MM.1S (cell line): ENCODE measurements at regions not wholly inside any gene's neighbourhood (a gene's known extent, or its start where the extent isn't known, plus 50 kb on each side); places are given as distances from the start of the nearest gene placed in this dataset.

Experiments used
- DNase-seq: peaks from one replicate; pipeline ENCODE4 v3.0.0-alpha.2; 2015
- H2AFZ ChIP-seq: fragments of 300-600 bp; sonication (generic); 2 replicates; pipeline ENCODE4 v1.6.0; 2016; ENCODE audit warnings: antibody characterized with exemption, low read length
- H3F3A ChIP-seq: fragments of 300-600 bp; sonication (generic); 2 replicates; pipeline ENCODE4 v1.6.1; 2016; ENCODE audit warnings: mild to moderate bottlenecking, antibody characterized with exemption, low read length, moderate library complexity, mixed read lengths; ENCODE audit not compliant: insufficient read depth
- H3K27ac ChIP-seq: fragments of 300-600 bp; sonication (generic); 2 replicates; pipeline ENCODE4 v1.5.1; 2016; ENCODE audit warnings: mild to moderate bottlenecking, low read length
- H3K27me3 ChIP-seq: fragments of 300-600 bp; sonication (generic); replicated peaks from 2 replicates; pipeline ENCODE4 v1.6.0; 2016; ENCODE audit warnings: low read length; ENCODE audit not compliant: insufficient read depth
- H3K36me3 ChIP-seq: fragments of 300-600 bp; sonication (generic); replicated peaks from 2 replicates; pipeline ENCODE4 v1.6.1; 2016; ENCODE audit warnings: mild to moderate bottlenecking, low read length, mixed read lengths; ENCODE audit not compliant: insufficient read depth
- H3K4me1 ChIP-seq: fragments of 300-600 bp; sonication (generic); 2 replicates; pipeline ENCODE4 v1.6.1; 2016; ENCODE audit warnings: low read length, mixed read lengths
- H3K4me2 ChIP-seq: fragments of 300-600 bp; sonication (generic); 2 replicates; pipeline ENCODE4 v1.6.0; 2016; ENCODE audit warnings: low read depth, low read length
- H3K4me3 ChIP-seq: fragments of 300-600 bp; sonication (generic); 2 replicates; pipeline ENCODE4 v1.5.1; 2016; ENCODE audit warnings: low read length, mixed read lengths
- H3K79me2 ChIP-seq: fragments of 300-600 bp; sonication (generic); 2 replicates; pipeline ENCODE4 v1.6.1; 2016; ENCODE audit warnings: mixed run types, low read length, mixed read lengths
- H3K9ac ChIP-seq: fragments of 300-600 bp; sonication (generic); 2 replicates; pipeline ENCODE4 v1.6.1; 2016; ENCODE audit warnings: low read length, mixed read lengths
- H3K9me2 ChIP-seq: fragments of 300-600 bp; sonication (generic); replicated peaks from 2 replicates; pipeline ENCODE4 v1.6.1; 2016; ENCODE audit warnings: mild to moderate bottlenecking, low read length, mixed read lengths; ENCODE audit not compliant: insufficient read depth
- H3K9me3 ChIP-seq: fragments of 300-600 bp; sonication (generic); replicated peaks from 2 replicates; pipeline ENCODE4 v1.6.1; 2016; ENCODE audit warnings: mild to moderate bottlenecking, low read length, mixed read lengths; ENCODE audit not compliant: insufficient read depth
- H4K20me1 ChIP-seq: fragments of 300-600 bp; sonication (generic); 2 replicates; pipeline ENCODE4 v1.6.1; 2016; ENCODE audit warnings: mild to moderate bottlenecking, low read length, moderate library complexity, mixed read lengths; ENCODE audit not compliant: insufficient read depth
- CTCF ChIP-seq: fragments of 300-600 bp; sonication (generic); IDR thresholded peaks from 2 replicates; pipeline ENCODE4 v1.5.1; 2016; ENCODE audit warnings: antibody characterized with exemption, low read length, mixed read lengths
- EZH2 ChIP-seq: fragments of 300-600 bp; sonication (generic); optimal IDR thresholded peaks from 2 replicates; pipeline ENCODE3; 2017; ENCODE audit warnings: low read depth, mild to moderate bottlenecking, antibody characterized with exemption, low read length, mixed read lengths
- EZH2phosphoT487 ChIP-seq: fragments of 300-600 bp; sonication (generic); IDR thresholded peaks from 2 replicates; pipeline ENCODE4 v1.6.1; 2018; ENCODE audit warnings: antibody characterized with exemption, low read length

DNA sequence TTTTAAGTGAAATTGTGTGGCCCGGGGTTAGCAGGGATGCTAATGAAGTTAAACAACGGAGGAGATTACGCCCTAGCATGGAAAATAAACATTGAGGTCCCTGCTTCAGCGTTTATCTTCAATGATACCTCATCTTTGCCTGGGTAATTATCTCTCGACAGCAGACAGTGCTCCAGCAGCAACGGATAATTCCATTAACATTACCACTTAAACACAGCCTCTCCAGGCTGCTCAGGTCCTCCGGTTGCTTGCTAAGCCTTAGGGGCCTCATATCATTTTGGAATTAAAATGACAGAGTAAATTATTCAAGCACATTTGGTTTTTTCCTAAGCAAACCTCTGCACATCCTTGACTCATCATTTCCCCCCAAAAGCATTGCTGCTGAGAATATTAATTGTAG lies 281.5 kb upstream of the KLF3 start:
- TF ChIP-seq EZH2, result no peak
- TF ChIP-seq CTCF, result no peak
- TF ChIP-seq EZH2phosphoT487, result no peak
- no peaks in the 10 kb centered on the region for H3F3A ChIP-seq
- H3K27ac ChIP-seq, result no peak overlapping the region

DNA sequence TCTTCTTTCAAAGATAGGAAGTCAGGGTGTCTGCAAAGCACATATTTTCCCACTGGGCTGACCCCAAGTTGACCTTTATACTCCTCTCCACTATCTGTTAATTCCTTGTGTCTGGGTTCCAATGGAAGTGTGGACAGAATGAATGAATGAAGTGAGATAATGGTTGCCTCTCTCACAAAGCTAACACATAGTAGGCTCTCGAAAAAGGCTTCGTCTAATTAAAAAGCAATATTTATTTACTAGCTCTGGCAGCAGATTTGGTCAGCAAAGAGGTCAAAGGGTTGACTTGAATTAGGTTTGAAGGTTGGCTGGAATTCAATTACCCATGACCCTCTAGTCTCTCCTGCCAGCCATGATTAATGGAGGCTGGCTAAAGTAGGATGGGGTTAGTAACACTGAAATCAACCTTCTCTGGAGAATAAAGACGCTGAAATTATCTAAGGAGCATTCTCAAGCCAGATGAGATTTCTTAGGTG lies 280.3 kb upstream of the KLF3 start:
- no peaks in the 10 kb centered on the region for H4K20me1 ChIP-seq
- H3K9me2 ChIP-seq, result no peaks in the 10 kb centered on the region
- no peaks in the 10 kb centered on the region for H3K79me2 ChIP-seq
- no peaks in the 10 kb centered on the region for H3K27me3 ChIP-seq
- H3K4me2 ChIP-seq, result no peak overlapping the region
- H2AFZ ChIP-seq, result no peak overlapping the region
- DNase-seq, result no peak
- H3F3A ChIP-seq, result no peaks in the 10 kb centered on the region
- H3K4me1 ChIP-seq, result no peaks in the 10 kb centered on the region
- no peaks in the 10 kb centered on the region for H3K9me3 ChIP-seq
- no peak overlapping the region for H3K27ac ChIP-seq
- no peak overlapping the region for H3K9ac ChIP-seq
- H3K4me3 ChIP-seq, result no peak overlapping the region
- TF ChIP-seq CTCF, result no peak
- no peak for TF ChIP-seq EZH2phosphoT487
- TF ChIP-seq EZH2, result no peak
- H3K36me3 ChIP-seq, result no peaks in the 10 kb centered on the region

More for the DNA sequence above, 281.5 kb upstream of the KLF3 start:
- Histone ChIP-seq H3K4me1 (no peaks in the 10 kb centered on the region), H3K4me2 (no peak overlapping the region), H3K4me3 (no peak overlapping the region), H3K9me3 (no peaks in the 10 kb centered on the region), H3K9me2 (no peaks in the 10 kb centered on the region), H4K20me1 (no peaks in the 10 kb centered on the region), H3K27me3 (no peaks in the 10 kb centered on the region), H3K79me2 (no peaks in the 10 kb centered on the region), H3K9ac (no peak overlapping the region), H3K36me3 (no peaks in the 10 kb centered on the region), H2AFZ (no peak overlapping the region)
- DNase-seq, result no peak

- H3K4me3 ChIP-seq, result no peak overlapping the region
- no peaks in the 10 kb centered on the region for H3F3A ChIP-seq
- no peaks in the 10 kb centered on the region for H3K27me3 ChIP-seq
- H4K20me1 ChIP-seq, result no peaks in the 10 kb centered on the region
- no peaks in the 10 kb centered on the region for H3K9me3 ChIP-seq
- H2AFZ ChIP-seq, result no peak overlapping the region
- no peak overlapping the region for H3K27ac ChIP-seq
- no peaks in the 10 kb centered on the region for H3K4me1 ChIP-seq
- no peak overlapping the region for H3K9ac ChIP-seq
- DNase-seq, result no peak
- no peaks in the 10 kb centered on the region for H3K9me2 ChIP-seq
- H3K4me2 ChIP-seq, result no peak overlapping the region
- TF ChIP-seq EZH2 (no peak), EZH2phosphoT487 (no peak), CTCF (no peak)
- H3K79me2 ChIP-seq, result no peaks in the 10 kb centered on the region
- H3K36me3 ChIP-seq, result no peaks in the 10 kb centered on the region
Observed at GRCh38 chr4:38385093-38386004, 278.6 kb upstream of the KLF3 start.
